ENCODE measurements at regions not wholly inside any gene's neighbourhood (a gene's known extent, or its start where the extent isn't known, plus 50 kb on each side); places are given as distances from the start of the nearest gene placed in this dataset.

GRCh38 chr16:74168445-74168844, 128.2 kb upstream of the PSMD7 start:
- TF ChIP-seq, protein P1, sequence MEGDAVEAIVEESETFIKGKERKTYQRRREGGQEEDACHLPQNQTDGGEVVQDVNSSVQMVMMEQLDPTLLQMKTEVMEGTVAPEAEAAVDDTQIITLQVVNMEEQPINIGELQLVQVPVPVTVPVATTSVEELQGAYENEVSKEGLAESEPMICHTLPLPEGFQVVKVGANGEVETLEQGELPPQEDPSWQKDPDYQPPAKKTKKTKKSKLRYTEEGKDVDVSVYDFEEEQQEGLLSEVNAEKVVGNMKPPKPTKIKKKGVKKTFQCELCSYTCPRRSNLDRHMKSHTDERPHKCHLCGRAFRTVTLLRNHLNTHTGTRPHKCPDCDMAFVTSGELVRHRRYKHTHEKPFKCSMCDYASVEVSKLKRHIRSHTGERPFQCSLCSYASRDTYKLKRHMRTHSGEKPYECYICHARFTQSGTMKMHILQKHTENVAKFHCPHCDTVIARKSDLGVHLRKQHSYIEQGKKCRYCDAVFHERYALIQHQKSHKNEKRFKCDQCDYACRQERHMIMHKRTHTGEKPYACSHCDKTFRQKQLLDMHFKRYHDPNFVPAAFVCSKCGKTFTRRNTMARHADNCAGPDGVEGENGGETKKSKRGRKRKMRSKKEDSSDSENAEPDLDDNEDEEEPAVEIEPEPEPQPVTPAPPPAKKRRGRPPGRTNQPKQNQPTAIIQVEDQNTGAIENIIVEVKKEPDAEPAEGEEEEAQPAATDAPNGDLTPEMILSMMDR (IDR thresholded peaks at IDR 0.05), result no peak
- TF ChIP-seq POLR2A (IDR thresholded peaks at IDR 0.05) (no peak), EP300 (IDR thresholded peaks at IDR 0.05) (no peak)

Data from suprapubic skin (tissue), 3 donors.